PC-9 (cell line): ENCODE measurements at regions not wholly inside any gene's neighbourhood (a gene's known extent, or its start where the extent isn't known, plus 50 kb on each side); places are given as distances from the start of the nearest gene placed in this dataset.

ENCODE experiments used
- BruUV-seq: library from RNA; stranded (reverse); fragments of 400-500 nt; replicated peaks from 2 replicates; lab custom pipeline; 2021; lab: Mats Ljungman, UMichigan
- CTCF ChIA-PET: fragments of 300-600 bp; sonication (Branson Sonifier 250); formaldehyde crosslinking; loops from one replicate; lab custom pipeline; 2022; ENCODE audit warnings: antibody characterized with exemption; lab: Charles Lee
- POLR2A ChIA-PET: fragments of 300-600 bp; sonication (Branson Sonifier 250); formaldehyde crosslinking; loops from one replicate; lab custom pipeline; 2022; ENCODE audit warnings: antibody characterized with exemption; ENCODE audit not compliant: unreplicated experiment; lab: Charles Lee
- DNase-seq, 2 experiments: peaks; one replicate each; pipeline versions ENCODE4 v3.0.0 to v3.0.0-alpha.2; 2015 to 2022; ENCODE audit warnings: mixed read lengths in 1 of 2
- H2AFZ ChIP-seq: fragments of 200-600 bp; sonication (generic); 2 replicates; pipeline ENCODE4 v1.8.1; 2017; ENCODE audit warnings: antibody characterized with exemption
- H3F3A ChIP-seq: fragments of 200-600 bp; sonication (generic); 2 replicates; pipeline ENCODE4 v1.8.1; 2017; ENCODE audit warnings: antibody characterized with exemption, mild to moderate bottlenecking, low read depth; ENCODE audit not compliant: insufficient read depth
- H3K27ac ChIP-seq: fragments of 200-600 bp; sonication (generic); 2 replicates; pipeline ENCODE4 v1.6.1; 2016; ENCODE audit warnings: mixed run types
- H3K27me3 ChIP-seq: fragments of 200-600 bp; sonication (generic); 2 replicates; pipeline ENCODE4 v1.6.1; 2016; ENCODE audit warnings: low read depth, mixed run types; ENCODE audit not compliant: insufficient read depth
- H3K36me3 ChIP-seq: fragments of 200-600 bp; sonication (generic); 2 replicates; pipeline ENCODE4 v1.6.1; 2016; ENCODE audit warnings: low read depth, mixed run types
- H3K4me1 ChIP-seq: fragments of 200-600 bp; sonication (generic); replicated peaks from 2 replicates; pipeline ENCODE4 v1.6.1; 2016; ENCODE audit warnings: mixed run types; ENCODE audit not compliant: insufficient read depth
- H3K4me2 ChIP-seq: fragments of 200-600 bp; sonication (generic); 2 replicates; pipeline ENCODE4 v1.6.1; 2017; ENCODE audit warnings: mixed run types
- H3K4me3 ChIP-seq: fragments of 200-600 bp; sonication (generic); 2 replicates; pipeline ENCODE4 v1.6.1; 2016; ENCODE audit warnings: mixed run types
- H3K79me2 ChIP-seq: fragments of 200-600 bp; sonication (generic); 2 replicates; pipeline ENCODE4 v1.6.1; 2017; ENCODE audit warnings: low read depth, mixed run types
- H3K9me2 ChIP-seq: fragments of 200-600 bp; sonication (generic); 2 replicates; pipeline ENCODE4 v1.8.1; 2017; ENCODE audit warnings: mild to moderate bottlenecking; ENCODE audit not compliant: insufficient read depth
- H3K9me3 ChIP-seq: fragments of 200-600 bp; sonication (generic); 2 replicates; pipeline ENCODE4 v1.8.1; 2016; ENCODE audit warnings: low read depth; ENCODE audit not compliant: insufficient read depth
- H4K20me1 ChIP-seq: fragments of 200-600 bp; sonication (generic); 2 replicates; pipeline ENCODE4 v1.8.1; 2017; ENCODE audit not compliant: insufficient read depth
- CTCF ChIP-seq: fragments of 200-600 bp; sonication (generic); conservative IDR thresholded peaks from 2 replicates; pipeline ENCODE4 v1.6.1; 2017; ENCODE audit warnings: mixed run types, antibody characterized with exemption, mild to moderate bottlenecking, moderate library complexity
- EZH2 ChIP-seq: fragments of 200-600 bp; sonication (generic); IDR thresholded peaks from 2 replicates; pipeline ENCODE4 v1.8.0; 2017; ENCODE audit warnings: antibody characterized with exemption, low read depth
- intact Hi-C: fragments of 100-400 bp; cut with micrococcal nuclease; formaldehyde crosslinking; loops from one replicate; pipeline ENCODE4 v1.10.0; 2022; ENCODE audit not compliant: unreplicated experiment

- Histone ChIP-seq H4K20me1 (no peaks in the 10 kb centered on the region), H3K4me1 (no peaks in the 10 kb centered on the region), H3K36me3 (no peaks in the 10 kb centered on the region), H3K27me3 (no peaks in the 10 kb centered on the region), H3F3A (no peaks in the 10 kb centered on the region), H3K9me3 (no peaks in the 10 kb centered on the region), H3K27ac (no peak overlapping the region), H3K4me2 (no peak overlapping the region), H2AFZ (no peak overlapping the region), H3K79me2 (no peaks in the 10 kb centered on the region), H3K4me3 (no peak overlapping the region), H3K9me2 (no peaks in the 10 kb centered on the region)
- no peak for DNase-seq
- intact Hi-C loops, result loop anchor here (1.0 kb wide), 1 partner anchor 816 kb away; no protein-coding TSS in a partner anchor
- CTCF ChIA-PET, result interaction anchor here (0.6 kb wide), 1 partner anchor 1582 kb away, joined by 4 read pairs; no protein-coding TSS in a partner anchor
- POLR2A ChIA-PET, result interaction anchor here (0.6 to 0.7 kb wide), 2 partner anchors 556 to 837 kb away, joined by 3 to 4 read pairs; no protein-coding TSS in a partner anchor
- TF ChIP-seq CTCF (peak; percentile 51), EZH2 (no peak)
- no TSS peak for BruUV-seq
These were observed 154.4 kb upstream of the FAT3 start for GRCh38 chr11:92070026-92070889.

GRCh38 chr11:92067016-92067415, 157.6 kb upstream of the FAT3 start:
- POLR2A ChIA-PET, result no interaction called here
- CTCF ChIA-PET, result no interaction called here
- no peak overlapping the region for H3K27ac ChIP-seq
- H3K27me3 ChIP-seq, result no peaks in the 10 kb centered on the region
- no peak for DNase-seq
- BruUV-seq, result no TSS peak
- TF ChIP-seq EZH2 (no peak), CTCF (no peak)
- no peaks in the 10 kb centered on the region for H3K4me1 ChIP-seq
- H2AFZ ChIP-seq, result no peak overlapping the region
- H3K9me2 ChIP-seq, result no peaks in the 10 kb centered on the region
- H3K4me2 ChIP-seq, result no peak overlapping the region
- H3K9me3 ChIP-seq, result no peaks in the 10 kb centered on the region
- intact Hi-C loops, result no loop called here
- H3K4me3 ChIP-seq, result no peak overlapping the region
- H3K36me3 ChIP-seq, result no peaks in the 10 kb centered on the region
- no peaks in the 10 kb centered on the region for H3K79me2 ChIP-seq
- no peaks in the 10 kb centered on the region for H3F3A ChIP-seq
- H4K20me1 ChIP-seq, result no peaks in the 10 kb centered on the region

- ChIA-PET POLR2A (no interaction called here), CTCF (no interaction called here)
- H3K4me1 ChIP-seq, result no peaks in the 10 kb centered on the region
- H3K9me3 ChIP-seq, result no peaks in the 10 kb centered on the region
- H3K36me3 ChIP-seq, result no peaks in the 10 kb centered on the region
- DNase-seq, result no peak
- no peak overlapping the region for H3K4me2 ChIP-seq
- intact Hi-C loops, result no loop called here
- H4K20me1 ChIP-seq, result no peaks in the 10 kb centered on the region
- no peak overlapping the region for H3K27ac ChIP-seq
- BruUV-seq, result no TSS peak
- no peaks in the 10 kb centered on the region for H3K9me2 ChIP-seq
- no peaks in the 10 kb centered on the region for H3K27me3 ChIP-seq
- no peaks in the 10 kb centered on the region for H3F3A ChIP-seq
- no peaks in the 10 kb centered on the region for H3K79me2 ChIP-seq
- no peak overlapping the region for H3K4me3 ChIP-seq
- no peak for TF ChIP-seq EZH2
- no peak for TF ChIP-seq CTCF
- H2AFZ ChIP-seq, result no peak overlapping the region
These were observed 163.1 kb upstream of the FAT3 start for GRCh38 chr11:92061456-92062062.
